Urothelium cell line (cell line): ENCODE measurements at regions not wholly inside any gene's neighbourhood (a gene's known extent, or its start where the extent isn't known, plus 50 kb on each side); places are given as distances from the start of the nearest gene placed in this dataset.

Source experiments
- DNase-seq: peaks from one replicate; pipeline ENCODE4 v3.0.0; 2011; ENCODE audit warnings: low spot score, mixed read lengths
- FAIRE-seq: peaks from 2 replicates; lab custom pipeline; 2011; peaks lifted over from hg19 to GRCh38; lab: Jason Lieb, UNC

GRCh38 chrX:39516427-39516841 lies 581.3 kb downstream of the BCOR start:
- DNase-seq (no peak), FAIRE-seq (no peak)

GRCh38 chrX:39518476-39519029 lies 579.2 kb downstream of the BCOR start:
- DNase-seq = no peak
- FAIRE-seq = no peak

DNA sequence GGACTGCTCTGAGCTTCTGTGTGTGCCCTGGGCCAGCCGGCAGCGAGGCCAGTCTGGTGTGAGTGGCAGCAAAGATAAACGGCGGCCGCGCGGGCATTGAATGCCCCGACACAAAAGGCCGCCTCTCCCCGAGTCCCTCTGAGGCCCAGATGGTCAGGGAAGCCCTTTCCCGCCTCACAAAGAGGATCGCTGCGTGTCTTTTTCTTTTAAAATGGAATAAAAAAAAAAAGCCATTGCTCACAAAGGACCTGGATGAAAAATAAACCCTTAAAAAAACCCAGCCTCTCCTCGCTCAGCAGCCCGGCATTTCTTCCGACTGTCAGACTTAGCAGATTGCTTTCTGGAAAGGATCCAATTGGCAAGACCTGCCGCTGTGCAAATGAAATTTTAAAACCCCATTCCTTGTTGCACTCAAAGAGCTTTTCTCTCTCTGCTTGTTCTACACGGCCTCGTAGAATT lies 578.7 kb downstream of the BCOR start:
- FAIRE-seq = no peak
- DNase-seq = no peak

GRCh38 chrX:39519566-39520301 lies 578.0 kb downstream of the BCOR start:
- no peak for FAIRE-seq
- DNase-seq = no peak

- FAIRE-seq (no peak), DNase-seq (no peak)
Measured at GRCh38 chrX:39525758-39526157, 572.0 kb downstream of the BCOR start.

- DNase-seq = no peak
- FAIRE-seq = no peak
Measured at GRCh38 chrX:39527025-39527424, 570.7 kb downstream of the BCOR start.

GRCh38 chrX:39528161-39528916 lies 569.4 kb downstream of the BCOR start:
- DNase-seq = no peak
- FAIRE-seq = no peak

- no peak for DNase-seq
- no peak for FAIRE-seq
Measured at GRCh38 chrX:39532761-39533160, 565.0 kb downstream of the BCOR start.

DNA sequence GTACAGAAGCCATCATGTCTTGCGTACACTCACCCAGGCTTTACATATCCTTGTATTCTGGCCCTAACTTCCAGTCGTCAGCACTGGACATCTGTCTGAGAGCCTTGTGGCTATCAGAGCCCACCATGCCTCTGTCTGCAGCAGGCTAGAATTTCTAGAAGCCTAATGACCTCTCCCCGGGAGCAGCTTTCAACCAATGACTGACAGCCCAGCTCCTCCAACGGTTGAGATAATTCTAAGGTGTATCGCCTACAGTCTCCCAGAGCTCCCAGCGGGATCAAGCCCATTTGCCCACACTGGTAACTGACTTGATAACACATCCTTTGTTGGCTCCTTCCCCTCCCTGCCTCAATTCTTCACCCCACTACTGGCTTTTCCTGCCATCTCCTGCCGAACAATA lies 562.8 kb downstream of the BCOR start:
- FAIRE-seq = no peak
- no peak for DNase-seq

DNA sequence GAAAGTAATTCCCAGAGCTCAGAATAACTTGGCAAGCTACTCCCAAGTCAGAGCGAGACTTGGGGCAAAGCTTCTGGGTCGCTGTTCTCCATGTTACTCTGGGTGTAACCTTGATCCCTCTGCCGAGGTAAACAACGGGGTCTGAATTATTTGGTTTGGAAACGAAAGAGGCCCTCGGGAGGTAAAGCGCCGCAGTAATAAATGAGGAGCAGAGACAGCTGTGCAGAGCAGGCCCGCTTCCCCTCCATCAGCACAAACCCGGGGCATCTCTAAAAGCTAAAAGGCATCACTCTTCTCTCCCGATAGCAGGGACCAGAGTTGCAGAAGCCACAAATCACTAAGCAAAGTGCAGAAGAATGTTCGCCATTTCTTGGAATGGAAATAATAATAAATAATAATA lies 561.5 kb downstream of the BCOR start:
- no peak for FAIRE-seq

DNA sequence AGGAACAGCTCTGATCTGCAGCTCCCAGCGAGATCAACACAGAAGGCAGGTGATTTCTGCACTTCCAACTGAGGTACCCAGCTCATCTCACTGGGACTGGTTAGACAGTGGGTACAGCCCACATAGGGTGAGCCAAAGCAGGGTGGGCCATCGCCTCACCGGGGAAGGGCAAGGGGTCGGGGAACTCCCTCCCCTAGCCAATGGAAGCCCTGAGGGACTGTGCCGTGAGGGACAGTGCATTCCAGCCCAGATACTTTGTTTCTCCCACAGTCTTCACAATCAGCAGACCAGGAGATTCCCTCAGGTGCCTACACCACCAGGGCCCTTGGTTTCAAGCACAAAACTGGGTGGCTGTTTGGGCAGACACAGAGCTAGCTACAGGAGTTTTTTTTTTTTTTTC lies 555.9 kb downstream of the BCOR start:
- DNase-seq (no peak), FAIRE-seq (no peak)

More for the DNA sequence above, 561.5 kb downstream of the BCOR start:
- no peak for DNase-seq

GRCh38 chrX:39542316-39542715 lies 555.4 kb downstream of the BCOR start:
- DNase-seq = no peak
- no peak for FAIRE-seq

- FAIRE-seq (no peak), DNase-seq (no peak)
Measured at GRCh38 chrX:39550795-39551361, 546.9 kb downstream of the BCOR start.

DNA sequence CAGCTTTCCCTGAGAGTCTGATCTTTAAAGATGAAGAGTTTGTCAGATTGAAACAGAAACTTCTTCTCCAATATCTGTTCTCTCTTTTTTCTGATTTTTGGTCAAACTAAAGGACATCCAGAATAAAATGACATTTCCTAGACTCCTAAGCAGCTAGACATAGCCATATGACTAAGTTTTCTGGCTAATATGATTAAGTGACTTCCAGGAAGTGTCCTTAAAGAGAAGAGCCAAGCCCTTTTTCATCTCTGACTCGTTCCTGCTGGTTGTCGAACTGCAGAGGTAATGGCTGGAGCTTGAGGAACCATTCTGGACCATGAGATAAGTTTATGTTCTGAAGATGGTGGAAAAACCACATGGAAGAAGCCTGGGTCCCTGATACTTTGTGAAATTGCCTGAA lies 546.0 kb downstream of the BCOR start:
- DNase-seq = no peak
- no peak for FAIRE-seq

DNA sequence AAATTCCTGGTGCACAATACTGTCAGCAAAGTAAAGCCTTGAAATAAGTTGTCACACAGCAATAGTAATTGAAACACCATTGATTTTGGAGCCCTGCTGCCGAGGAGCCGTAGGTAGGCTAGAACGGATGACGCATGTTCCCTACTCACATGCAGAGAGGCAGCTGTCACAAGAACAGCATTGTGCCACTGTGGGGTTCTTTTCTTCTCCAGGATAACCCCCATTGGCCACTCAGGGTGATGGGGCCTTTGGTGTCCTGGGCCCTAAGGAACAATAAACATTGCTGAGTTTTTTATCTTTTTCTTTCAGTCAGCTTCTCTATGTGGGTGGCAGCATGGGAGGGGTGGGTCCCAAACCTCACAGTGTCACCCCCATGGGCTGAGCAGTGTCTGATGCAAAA lies 542.3 kb downstream of the BCOR start:
- DNase-seq (no peak), FAIRE-seq (no peak)

GRCh38 chrX:39556056-39556455 lies 541.7 kb downstream of the BCOR start:
- no peak for FAIRE-seq
- DNase-seq = no peak

- FAIRE-seq (no peak), DNase-seq (no peak)
Measured at GRCh38 chrX:39559229-39559628, 538.5 kb downstream of the BCOR start.

DNA sequence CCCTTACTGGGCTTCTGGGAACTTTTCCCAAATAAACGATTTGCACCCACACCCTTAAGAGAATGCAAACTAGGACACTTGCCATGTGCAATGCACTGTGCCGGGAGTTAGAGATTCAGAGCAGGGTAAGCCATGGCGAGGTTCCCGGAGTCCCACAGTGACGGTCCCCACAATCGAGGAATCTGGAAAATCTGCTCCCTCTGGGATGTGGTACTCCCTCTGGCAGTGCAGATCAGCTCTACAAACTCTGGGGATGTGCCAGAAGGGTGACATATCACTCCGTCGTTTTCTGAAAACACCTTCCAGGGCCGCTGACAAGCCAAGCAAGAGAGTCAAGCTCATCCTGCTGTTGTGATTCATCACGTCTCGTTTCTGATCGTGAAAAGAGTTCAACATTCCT lies 537.5 kb downstream of the BCOR start:
- FAIRE-seq (no peak), DNase-seq (no peak)

DNA sequence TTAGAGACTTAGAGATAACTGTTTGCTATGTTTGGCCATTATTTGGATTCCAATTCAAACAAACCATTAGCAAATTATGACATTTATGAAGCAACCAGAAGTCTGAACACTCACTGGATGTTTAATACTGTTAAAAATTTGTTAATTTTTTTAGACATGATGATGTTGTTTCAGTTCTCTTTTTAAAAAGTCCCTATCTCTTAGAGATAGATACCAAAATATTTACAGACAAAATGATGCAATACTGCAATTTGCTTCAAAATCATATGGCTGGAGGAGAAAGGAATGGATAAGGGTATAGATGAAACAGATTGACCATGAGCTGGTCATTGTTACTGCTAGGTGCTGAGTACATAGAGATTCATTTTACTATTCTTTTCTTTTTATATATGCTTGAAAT lies 534.6 kb downstream of the BCOR start:
- DNase-seq (no peak), FAIRE-seq (no peak)

- no peak for DNase-seq
- FAIRE-seq = no peak
Measured at GRCh38 chrX:39564751-39565150, 533.0 kb downstream of the BCOR start.

GRCh38 chrX:39574178-39574577 lies 523.6 kb downstream of the BCOR start:
- FAIRE-seq (no peak), DNase-seq (no peak)
